ENCODE measurements at regions not wholly inside any gene's neighbourhood (a gene's known extent, or its start where the extent isn't known, plus 50 kb on each side); places are given as distances from the start of the nearest gene placed in this dataset.

- Histone ChIP-seq H3K9me3 (ENCODE audit: insufficient read depth, low read depth, low read length) (no peaks in the 10 kb centered on the region), H3K4me3 (ENCODE audit: low read length, poor library complexity, severe bottlenecking) (no peak overlapping the region), H3K4me1 (ENCODE audit: insufficient read depth, low read length, poor library complexity, severe bottlenecking) (no peaks in the 10 kb centered on the region), H3K4me2 (ENCODE audit: low read depth, low read length, poor library complexity, severe bottlenecking) (no peak overlapping the region), H3K9me2 (replicated peaks; ENCODE audit: low read depth, low read length) (no peaks in the 10 kb centered on the region), H3K27me3 (ENCODE audit: insufficient read depth, low read length, poor library complexity, severe bottlenecking) (no peaks in the 10 kb centered on the region), H3K79me2 (ENCODE audit: insufficient read depth, low read length) (no peaks in the 10 kb centered on the region), H3K9ac (ENCODE audit: low read depth, low read length, poor library complexity, severe bottlenecking) (no peak overlapping the region), H3K36me3 (ENCODE audit: insufficient read depth, low read length) (no peaks in the 10 kb centered on the region), H4K20me1 (ENCODE audit: insufficient read depth, low read length, poor library complexity, severe bottlenecking) (no peaks in the 10 kb centered on the region), H3F3A (ENCODE audit: low read depth) (no peaks in the 10 kb centered on the region), H2AFZ (ENCODE audit: low read length) (no peak overlapping the region)
- no peak for TF ChIP-seq CTCF (conservative IDR thresholded peaks at IDR 0.05; ENCODE audit: low read length)
Observed at GRCh38 chr21:27043377-27043776, 76.5 kb upstream of the ADAMTS5 start.

GRCh38 chr21:27040738-27041469 is 74.0 kb upstream of the ADAMTS5 start:
- H4K20me1 ChIP-seq (ENCODE audit: insufficient read depth, low read length, poor library complexity, severe bottlenecking) = no peaks in the 10 kb centered on the region
- H3F3A ChIP-seq (ENCODE audit: low read depth) = no peaks in the 10 kb centered on the region
- H3K79me2 ChIP-seq (ENCODE audit: insufficient read depth, low read length) = no peaks in the 10 kb centered on the region
- no peak overlapping the region for H3K4me3 ChIP-seq (ENCODE audit: low read length, poor library complexity, severe bottlenecking)
- H3K27me3 ChIP-seq (ENCODE audit: insufficient read depth, low read length, poor library complexity, severe bottlenecking) = no peaks in the 10 kb centered on the region
- H3K36me3 ChIP-seq (ENCODE audit: insufficient read depth, low read length) = no peaks in the 10 kb centered on the region
- no peaks in the 10 kb centered on the region for H3K9me2 ChIP-seq (replicated peaks; ENCODE audit: low read depth, low read length)
- no peak overlapping the region for H2AFZ ChIP-seq (ENCODE audit: low read length)
- H3K9me3 ChIP-seq (ENCODE audit: insufficient read depth, low read depth, low read length) = no peaks in the 10 kb centered on the region
- H3K4me2 ChIP-seq (ENCODE audit: low read depth, low read length, poor library complexity, severe bottlenecking) = no peak overlapping the region
- H3K9ac ChIP-seq (ENCODE audit: low read depth, low read length, poor library complexity, severe bottlenecking) = no peak overlapping the region
- no peak for TF ChIP-seq EZH2phosphoT487 (IDR thresholded peaks at IDR 0.05; ENCODE audit: borderline replicate concordance)
- no peak for TF ChIP-seq CTCF (conservative IDR thresholded peaks at IDR 0.05; ENCODE audit: low read length)
- no peaks in the 10 kb centered on the region for H3K4me1 ChIP-seq (ENCODE audit: insufficient read depth, low read length, poor library complexity, severe bottlenecking)

GRCh38 chr21:27036736-27037301 is 69.9 kb upstream of the ADAMTS5 start:
- Histone ChIP-seq H3K36me3 (ENCODE audit: insufficient read depth, low read length) (no peaks in the 10 kb centered on the region), H3K9me2 (replicated peaks; ENCODE audit: low read depth, low read length) (no peaks in the 10 kb centered on the region), H3K9ac (ENCODE audit: low read depth, low read length, poor library complexity, severe bottlenecking) (no peak overlapping the region), H3K9me3 (ENCODE audit: insufficient read depth, low read depth, low read length) (no peaks in the 10 kb centered on the region), H4K20me1 (ENCODE audit: insufficient read depth, low read length, poor library complexity, severe bottlenecking) (no peaks in the 10 kb centered on the region), H3K27me3 (ENCODE audit: insufficient read depth, low read length, poor library complexity, severe bottlenecking) (no peaks in the 10 kb centered on the region), H3K4me2 (ENCODE audit: low read depth, low read length, poor library complexity, severe bottlenecking) (no peak overlapping the region), H2AFZ (ENCODE audit: low read length) (no peak overlapping the region), H3K79me2 (ENCODE audit: insufficient read depth, low read length) (no peaks in the 10 kb centered on the region), H3K4me3 (ENCODE audit: low read length, poor library complexity, severe bottlenecking) (no peak overlapping the region), H3F3A (ENCODE audit: low read depth) (no peaks in the 10 kb centered on the region), H3K4me1 (ENCODE audit: insufficient read depth, low read length, poor library complexity, severe bottlenecking) (no peaks in the 10 kb centered on the region)
- TF ChIP-seq CTCF (conservative IDR thresholded peaks at IDR 0.05; ENCODE audit: low read length) = no peak
- no peak for TF ChIP-seq EZH2phosphoT487 (IDR thresholded peaks at IDR 0.05; ENCODE audit: borderline replicate concordance)

All from Loucy (cell line).